RWPE1 (cell line): ENCODE measurements at regions not wholly inside any gene's neighbourhood (a gene's known extent, or its start where the extent isn't known, plus 50 kb on each side); places are given as distances from the start of the nearest gene placed in this dataset.

Experiments used
- CTCF ChIA-PET: fragments of 350-600 bp; sonication (Branson Sonifier 250); formaldehyde crosslinking; extraction: SDS; loops from one replicate; lab custom pipeline; 2021; lab: Yijun Ruan, JAX
- POLR2A ChIA-PET: fragments of 400-600 bp; formaldehyde crosslinking; extraction: SDS; loops from one replicate; lab custom pipeline; 2020; ENCODE audit warnings: antibody characterized with exemption; ENCODE audit not compliant: low non-redundant PET; lab: Yijun Ruan, JAX
- DNase-seq: peaks from one replicate; pipeline ENCODE4 v3.0.0; 2012; ENCODE audit warnings: low spot score
- H3K27ac ChIP-seq: fragments of 450-650 bp; 2 replicates; pipeline ENCODE4 v1.5.1; 2017
- TF ChIP-seq, protein P1 (sequence below): fragments of 450-650 bp; conservative IDR thresholded peaks from 2 replicates; pipeline ENCODE4 v1.5.1; 2017; ENCODE audit warnings: low read depth, mild to moderate bottlenecking

DNA sequence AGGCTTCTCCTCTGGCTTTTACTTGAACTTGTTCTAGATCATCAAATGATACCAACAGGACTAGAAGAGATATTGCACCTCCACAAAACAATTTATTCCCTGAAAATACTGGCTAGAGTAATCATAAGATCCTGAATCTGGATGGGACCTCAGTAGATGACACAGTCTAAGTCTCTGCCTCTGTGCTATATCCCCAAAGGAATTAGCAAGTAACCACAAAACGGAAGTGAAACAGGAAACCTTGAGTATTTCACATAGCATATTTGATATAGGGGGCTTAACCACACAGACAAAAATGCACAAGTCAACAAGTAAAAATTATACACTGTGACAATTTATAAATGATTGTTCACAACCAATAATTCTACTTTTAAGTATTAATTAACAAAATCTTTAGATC is 456.9 kb upstream of the TNP1 start:
- no peak for DNase-seq
- no peak overlapping the region for H3K27ac ChIP-seq
- TF ChIP-seq, protein P1, sequence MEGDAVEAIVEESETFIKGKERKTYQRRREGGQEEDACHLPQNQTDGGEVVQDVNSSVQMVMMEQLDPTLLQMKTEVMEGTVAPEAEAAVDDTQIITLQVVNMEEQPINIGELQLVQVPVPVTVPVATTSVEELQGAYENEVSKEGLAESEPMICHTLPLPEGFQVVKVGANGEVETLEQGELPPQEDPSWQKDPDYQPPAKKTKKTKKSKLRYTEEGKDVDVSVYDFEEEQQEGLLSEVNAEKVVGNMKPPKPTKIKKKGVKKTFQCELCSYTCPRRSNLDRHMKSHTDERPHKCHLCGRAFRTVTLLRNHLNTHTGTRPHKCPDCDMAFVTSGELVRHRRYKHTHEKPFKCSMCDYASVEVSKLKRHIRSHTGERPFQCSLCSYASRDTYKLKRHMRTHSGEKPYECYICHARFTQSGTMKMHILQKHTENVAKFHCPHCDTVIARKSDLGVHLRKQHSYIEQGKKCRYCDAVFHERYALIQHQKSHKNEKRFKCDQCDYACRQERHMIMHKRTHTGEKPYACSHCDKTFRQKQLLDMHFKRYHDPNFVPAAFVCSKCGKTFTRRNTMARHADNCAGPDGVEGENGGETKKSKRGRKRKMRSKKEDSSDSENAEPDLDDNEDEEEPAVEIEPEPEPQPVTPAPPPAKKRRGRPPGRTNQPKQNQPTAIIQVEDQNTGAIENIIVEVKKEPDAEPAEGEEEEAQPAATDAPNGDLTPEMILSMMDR, result no peak
- CTCF ChIA-PET, result no interaction called here
- POLR2A ChIA-PET, result no interaction called here

DNA sequence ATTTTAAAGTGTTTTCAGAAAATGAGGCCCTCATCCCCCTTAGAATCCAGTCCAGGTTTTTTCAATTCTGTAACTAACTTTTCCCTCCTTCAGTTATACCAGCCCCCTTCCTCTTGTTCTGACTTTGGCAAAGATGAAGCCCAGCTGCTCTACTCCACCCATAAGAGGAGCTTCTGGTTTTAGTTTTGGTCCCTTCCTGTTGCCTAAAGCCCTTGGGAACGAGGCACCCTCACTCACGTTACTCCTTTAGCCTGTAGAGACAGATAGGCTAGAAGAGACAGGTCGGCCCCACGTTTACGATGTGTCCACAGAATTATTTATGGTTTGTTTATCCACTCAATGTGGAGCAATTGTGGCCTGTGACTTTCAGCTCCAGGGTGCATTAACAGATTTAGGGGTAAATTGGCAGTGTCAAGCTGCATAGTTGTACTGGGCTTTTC is 454.2 kb upstream of the TNP1 start:
- ChIA-PET POLR2A (no interaction called here), CTCF (no interaction called here)
- H3K27ac ChIP-seq, result no peak overlapping the region
- no peak for DNase-seq
- TF ChIP-seq, protein P1, result no peak

DNA sequence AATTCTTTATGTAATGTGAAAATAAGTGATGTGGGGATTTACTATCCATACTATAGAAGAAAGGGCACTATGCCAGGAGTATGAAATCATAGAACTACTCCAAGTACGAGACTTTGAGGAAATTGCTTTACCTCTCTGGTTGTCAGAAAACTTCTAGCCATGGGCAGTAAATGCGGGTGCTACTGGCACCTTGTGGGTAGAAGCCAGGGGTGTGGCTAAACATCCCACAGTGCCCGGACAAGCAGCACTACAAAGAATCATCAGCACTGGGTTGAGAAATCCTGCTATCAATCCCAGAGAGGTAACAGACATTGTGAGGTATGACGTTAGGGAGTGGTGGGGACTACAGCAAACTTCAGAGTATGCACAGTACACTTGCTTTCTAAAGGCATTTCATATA is 453.5 kb upstream of the TNP1 start:
- no peak for DNase-seq
- TF ChIP-seq, protein P1, result no peak
- ChIA-PET CTCF (interaction anchor here (0.7 kb wide), 1 partner anchor 147 kb away, joined by 3 read pairs; no protein-coding TSS in a partner anchor), POLR2A (no interaction called here)
- H3K27ac ChIP-seq, result no peak overlapping the region

DNA sequence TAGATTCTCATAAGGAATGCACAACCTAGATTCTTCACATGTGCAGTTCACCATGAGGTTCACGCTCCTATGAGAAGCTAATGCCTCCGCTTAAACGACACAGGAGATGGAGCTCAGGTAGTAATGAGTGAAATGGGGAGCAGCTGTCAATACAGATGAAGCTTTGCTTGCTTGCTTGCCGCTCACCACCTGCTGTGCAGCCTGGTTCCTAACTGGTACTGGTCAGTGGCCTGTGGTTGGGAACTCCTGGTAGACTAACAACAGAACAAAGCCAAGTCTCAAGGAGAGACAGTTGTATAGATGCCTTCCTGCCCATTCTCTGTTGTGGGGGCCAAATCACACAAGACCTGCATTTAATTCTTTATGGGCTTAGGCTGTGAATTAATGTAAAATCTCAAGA is 449.2 kb upstream of the TNP1 start:
- POLR2A ChIA-PET, result no interaction called here
- CTCF ChIA-PET, result no interaction called here
- TF ChIP-seq, protein P1, result no peak
- DNase-seq, result no peak
- no peak overlapping the region for H3K27ac ChIP-seq

DNA sequence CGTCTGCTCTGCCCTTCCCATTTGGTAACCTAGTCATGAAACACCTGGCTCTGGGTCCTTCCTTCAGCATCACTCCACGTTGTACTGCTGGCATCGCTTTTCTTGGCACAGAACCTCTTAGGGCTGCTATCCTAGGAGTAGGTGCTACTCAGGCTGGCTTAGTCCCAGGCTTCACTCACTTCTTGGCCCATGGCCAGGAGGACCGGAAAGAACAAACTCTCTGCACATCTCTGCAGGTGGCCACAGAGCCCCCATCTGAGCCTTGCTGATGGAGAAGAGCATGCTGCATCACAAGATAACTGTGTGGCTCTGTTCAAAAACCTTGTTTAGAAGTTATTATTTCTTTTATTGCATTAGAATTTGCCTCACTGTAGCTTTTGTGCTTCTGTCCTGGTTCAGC is 447.2 kb upstream of the TNP1 start:
- DNase-seq, result no peak
- ChIA-PET CTCF (interaction anchor here (0.5 kb wide), 1 partner anchor 223 kb away, joined by 3 read pairs; no protein-coding TSS in a partner anchor), POLR2A (no interaction called here)
- TF ChIP-seq, protein P1, result no peak
- H3K27ac ChIP-seq, result no peak overlapping the region

DNA sequence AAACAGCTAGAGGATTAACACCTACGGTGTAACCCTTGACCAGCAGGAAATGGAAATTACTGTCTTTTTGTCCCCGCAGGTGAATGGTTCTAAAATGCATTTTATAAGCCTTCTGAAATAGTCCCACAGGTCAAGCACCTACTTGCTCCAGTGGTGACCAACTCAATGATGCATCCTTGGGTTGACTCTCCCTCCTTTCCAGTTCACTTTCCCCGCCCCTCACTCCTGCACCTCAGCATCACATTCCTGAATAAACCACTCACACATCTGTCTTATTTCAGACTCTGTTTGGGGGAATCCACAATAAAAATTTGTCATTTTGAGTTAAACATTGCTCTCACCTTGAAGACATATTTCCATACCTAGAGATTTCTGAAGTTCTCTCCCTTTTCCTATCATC is 446.0 kb upstream of the TNP1 start:
- no peak overlapping the region for H3K27ac ChIP-seq
- ChIA-PET POLR2A (no interaction called here), CTCF (no interaction called here)
- TF ChIP-seq, protein P1, result no peak
- no peak for DNase-seq
